Gastrocnemius medialis (tissue), 4 donors: ENCODE measurements at regions not wholly inside any gene's neighbourhood (a gene's known extent, or its start where the extent isn't known, plus 50 kb on each side); places are given as distances from the start of the nearest gene placed in this dataset.

Experiments used
- CTCF ChIP-seq, 5 experiments: fragments of 450-650 bp in 3 of 5; fragments of 200-600 bp in 2 of 5; sonication (generic) in 2 of 5; IDR thresholded peaks in 4 of 5; conservative IDR thresholded peaks in 1 of 5; 1 replicate in 4 of 5; 2 replicates in 1 of 5; pipeline ENCODE4 v1.5.1; 2016 to 2019; ENCODE audit warnings: antibody characterized with exemption in 5 of 5, mild to moderate bottlenecking in 3 of 5, moderate library complexity in 3 of 5
- POLR2A ChIP-seq, 2 donors: fragments of 450-650 bp; IDR thresholded peaks; one replicate each; pipeline ENCODE4 v1.6.1; 2017; ENCODE audit warnings: antibody characterized with exemption in 2 of 2, mild to moderate bottlenecking in 2 of 2, moderate library complexity in 2 of 2

- TF ChIP-seq CTCF (IDR thresholded peaks at IDR 0.05 in 4 of 5, conservative IDR thresholded peaks at IDR 0.05 in 1 of 5): no peak
- no peak for TF ChIP-seq POLR2A (IDR thresholded peaks at IDR 0.05)
Observed at GRCh38 chr4:38326499-38326898, 337.5 kb upstream of the KLF3 start.
